ENCODE measurements at regions not wholly inside any gene's neighbourhood (a gene's known extent, or its start where the extent isn't known, plus 50 kb on each side); places are given as distances from the start of the nearest gene placed in this dataset.
"Not testable (repeated sequence)": the region's sequence is repeated elsewhere in the genome, so short reads cannot be mapped to it uniquely, and the experiment has no call there.

GRCh38 chr10:53439075-53439474 lies 666.5 kb upstream of the MBL2 start:
- DNase-seq (ENCODE audit: low spot score) = peak; percentile 63

- no peak for DNase-seq (ENCODE audit: low spot score)
Measured at GRCh38 chr10:53434413-53434812, 661.8 kb upstream of the MBL2 start.

DNA sequence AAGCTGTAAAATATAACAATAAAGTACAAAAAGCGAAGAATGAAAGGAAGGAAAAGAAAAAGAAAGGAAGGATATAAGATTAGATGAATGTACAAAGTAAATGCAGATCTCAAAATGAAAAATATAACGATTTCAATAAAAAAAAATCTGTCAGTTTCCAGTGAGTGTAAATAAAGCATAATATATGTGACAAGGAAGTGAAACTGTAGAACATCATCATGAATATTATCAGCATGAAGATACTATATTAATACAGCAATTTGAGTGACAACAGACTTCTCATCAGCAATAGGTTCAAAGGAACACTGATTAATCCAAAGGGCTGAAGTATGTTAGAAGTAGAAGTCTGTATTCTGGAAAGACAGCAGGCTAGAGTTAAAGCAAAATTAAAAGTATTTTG lies 659.5 kb upstream of the MBL2 start:
- DNase-seq (ENCODE audit: low spot score) = no peak

DNA sequence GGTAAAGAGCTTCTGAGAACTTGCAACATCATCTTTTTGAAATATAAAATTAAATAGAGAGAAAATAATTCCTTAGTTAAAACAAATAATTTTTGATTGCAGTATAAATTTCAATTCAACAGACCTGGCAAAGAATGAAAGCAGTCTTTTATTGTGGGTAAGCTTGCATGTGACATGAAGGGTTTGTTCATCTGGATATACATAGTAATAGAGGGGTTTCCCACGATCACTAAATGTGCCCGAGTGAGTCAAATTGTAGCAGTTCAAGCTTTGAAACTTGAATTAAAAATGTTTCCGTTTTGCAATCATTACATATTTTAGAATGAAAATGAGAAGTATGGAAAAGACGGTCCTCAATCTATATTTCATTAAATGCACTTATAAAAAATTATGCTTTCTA lies 658.4 kb upstream of the MBL2 start:
- no peak for DNase-seq (ENCODE audit: low spot score)

DNA sequence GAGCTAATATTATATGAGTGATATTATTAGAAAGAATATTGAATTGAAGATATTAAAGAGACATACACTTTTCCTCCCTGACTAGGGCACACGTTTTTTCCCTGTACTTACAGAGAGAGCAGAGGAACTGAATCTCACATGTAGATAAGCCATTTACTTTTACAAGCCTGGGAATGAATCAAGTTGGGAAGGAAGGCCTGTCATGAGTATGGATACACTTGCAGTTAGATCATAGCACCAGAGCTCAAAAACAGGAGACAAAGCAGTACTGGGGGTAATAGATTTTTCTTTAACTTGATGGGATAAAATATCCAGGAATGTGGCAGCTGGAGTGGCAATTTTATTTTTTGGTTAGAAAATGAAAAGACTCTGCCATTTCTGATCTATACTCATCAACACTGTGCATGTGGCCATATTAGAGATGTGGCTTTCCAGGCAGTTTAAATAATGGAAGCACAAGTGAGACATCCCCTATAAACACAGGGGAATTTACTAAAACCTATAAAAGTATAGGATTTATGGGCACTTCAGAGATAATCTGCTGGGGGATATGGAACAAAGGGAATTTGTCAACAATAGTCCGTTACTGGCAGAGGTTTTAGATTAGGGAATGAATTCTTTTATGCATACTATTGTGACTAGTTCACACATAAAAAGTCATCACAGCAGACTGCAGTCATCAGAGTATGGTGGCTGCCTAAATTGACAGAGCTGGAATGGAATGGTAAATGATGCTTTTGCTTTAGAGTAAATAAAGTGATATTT lies 657.7 kb upstream of the MBL2 start:
- no peak for DNase-seq (ENCODE audit: low spot score)

DNA sequence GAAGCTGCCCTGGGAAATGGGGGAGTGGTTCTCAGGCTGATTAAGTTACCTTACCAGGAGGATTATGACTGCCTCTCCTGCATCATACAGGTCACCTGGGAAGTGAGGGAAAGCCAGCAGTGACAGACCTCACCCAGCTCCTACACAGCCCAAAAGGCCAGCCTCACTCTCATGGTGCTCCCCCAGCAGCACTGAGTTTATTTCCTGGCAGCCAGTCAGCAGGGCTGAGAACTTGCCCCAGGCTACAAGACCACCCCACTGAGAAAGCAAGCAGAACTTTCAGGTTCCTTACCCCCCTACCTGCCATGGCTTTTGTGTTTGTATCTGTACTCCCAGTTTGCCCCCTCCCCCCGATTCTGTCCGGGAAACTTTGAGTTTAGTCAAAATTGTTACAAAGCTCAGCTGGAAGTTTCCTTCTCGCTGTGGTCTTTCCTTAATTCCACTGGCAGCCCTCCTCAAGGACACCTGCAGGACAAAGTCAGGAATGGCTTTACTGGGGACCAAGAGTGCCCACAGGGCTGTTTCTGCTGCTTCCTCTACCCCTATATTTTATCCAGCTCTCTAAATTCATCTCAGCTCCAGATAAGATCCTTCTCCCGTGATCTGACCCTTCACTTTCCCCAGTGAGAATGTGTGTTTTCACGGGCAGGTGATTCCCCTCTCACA lies 649.8 kb upstream of the MBL2 start:
- DNase-seq (ENCODE audit: low spot score) = no peak

DNA sequence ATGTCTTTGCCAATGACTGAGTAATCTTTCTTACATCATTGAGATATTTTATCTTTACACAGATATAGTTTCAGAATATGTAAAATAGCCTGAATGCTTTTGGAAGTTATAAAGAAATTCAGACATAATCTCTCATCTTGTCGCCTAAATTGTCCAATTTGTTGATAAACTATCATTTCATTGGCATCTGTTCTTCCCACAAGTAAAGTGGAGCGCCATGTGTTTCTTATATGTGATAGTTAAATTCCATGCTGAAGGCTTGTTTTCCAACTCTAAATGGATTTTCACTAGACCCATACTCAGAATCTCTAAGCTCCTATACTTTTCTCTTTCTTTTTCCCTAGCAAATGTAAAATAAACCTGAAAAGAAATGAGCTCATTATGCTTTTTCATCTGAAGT lies 640.1 kb upstream of the MBL2 start:
- no peak for DNase-seq (ENCODE audit: low spot score)

- no peak for DNase-seq (ENCODE audit: low spot score)
Measured at GRCh38 chr10:53406532-53406931, 633.9 kb upstream of the MBL2 start.

DNA sequence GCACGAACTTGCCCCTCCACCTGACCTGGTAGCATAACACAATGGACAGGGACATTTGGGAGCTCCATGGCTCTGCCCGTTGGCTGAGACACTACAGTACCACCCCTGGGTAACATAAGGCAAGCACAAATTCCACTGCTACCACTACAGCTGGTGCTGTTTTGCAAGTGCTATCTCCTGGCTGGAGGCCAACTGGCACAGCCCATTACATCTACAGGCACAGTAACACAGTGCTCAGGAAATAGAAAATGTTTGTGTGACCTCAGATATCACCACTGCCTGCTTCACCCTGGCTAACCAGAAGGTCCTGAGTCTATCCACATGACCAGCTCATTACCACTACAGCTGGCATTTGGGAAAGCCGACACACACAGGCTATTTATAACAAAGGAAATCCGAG lies 631.1 kb upstream of the MBL2 start:
- no peak for DNase-seq (ENCODE audit: low spot score)

DNA sequence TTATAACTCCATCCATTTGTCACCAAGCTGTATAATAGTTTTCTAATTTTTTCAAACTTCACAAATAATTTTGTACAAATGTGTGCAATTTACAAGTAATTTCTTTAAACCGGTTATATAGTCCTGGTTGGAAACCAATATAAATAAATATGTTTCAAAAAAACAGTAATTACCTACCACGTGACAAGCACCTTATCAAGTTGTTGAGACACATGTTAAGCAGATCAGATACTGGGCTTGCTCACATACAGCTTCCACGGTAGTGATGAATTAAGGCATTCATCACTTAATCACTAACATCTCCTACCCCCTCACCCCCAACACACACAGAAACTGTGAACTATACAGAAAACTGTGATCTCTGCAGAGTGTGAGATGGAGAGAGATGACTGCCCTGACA lies 630.0 kb upstream of the MBL2 start:
- DNase-seq (ENCODE audit: low spot score) = no peak

GRCh38 chr10:53401536-53401935 lies 629.0 kb upstream of the MBL2 start:
- DNase-seq (ENCODE audit: low spot score) = no peak

- peak; percentile 38 for DNase-seq (ENCODE audit: low spot score)
Measured at GRCh38 chr10:53396876-53397275, 624.3 kb upstream of the MBL2 start.

- DNase-seq (ENCODE audit: low spot score) = no peak
Measured at GRCh38 chr10:53395449-53395848, 622.9 kb upstream of the MBL2 start.

DNA sequence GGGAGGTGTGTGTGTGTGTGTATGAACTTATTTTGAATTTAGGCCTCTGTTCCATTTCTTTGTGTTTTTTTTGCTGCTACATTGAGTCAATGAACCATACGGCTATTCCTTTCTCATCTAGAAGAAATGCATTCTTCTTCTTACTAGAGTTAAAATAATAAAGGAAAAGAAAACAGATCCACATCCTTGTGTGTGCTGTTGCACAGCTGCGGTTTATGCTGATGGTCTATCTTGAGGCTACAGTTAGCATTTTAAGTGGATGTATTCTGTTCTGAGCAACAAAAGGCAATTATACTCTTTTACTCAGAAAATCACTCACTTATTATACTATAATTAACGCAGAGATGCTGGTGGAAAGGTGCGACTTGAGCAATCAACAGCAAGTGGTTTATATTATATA lies 615.0 kb upstream of the MBL2 start:
- DNase-seq (ENCODE audit: low spot score) = no peak

DNA sequence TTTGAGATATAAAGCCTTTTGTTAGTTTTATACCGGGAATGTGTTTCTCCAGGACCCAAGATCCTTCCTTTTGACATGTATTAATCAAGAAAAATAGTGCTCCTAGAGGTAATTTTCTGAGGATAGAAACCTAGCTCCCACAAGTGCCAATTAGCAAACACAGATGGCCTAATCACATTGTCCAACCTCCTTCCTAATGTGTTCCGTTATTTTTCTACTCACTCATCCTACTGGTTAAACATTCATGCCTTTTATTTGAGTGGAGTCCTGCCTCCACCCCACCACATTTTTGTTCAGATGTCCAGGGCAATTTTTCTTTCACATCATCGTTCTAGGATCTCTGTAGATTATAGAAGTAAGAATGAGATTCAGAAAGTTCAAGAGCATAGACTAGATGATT lies 610.0 kb upstream of the MBL2 start:
- DNase-seq (ENCODE audit: low spot score) = peak; percentile 11

DNA sequence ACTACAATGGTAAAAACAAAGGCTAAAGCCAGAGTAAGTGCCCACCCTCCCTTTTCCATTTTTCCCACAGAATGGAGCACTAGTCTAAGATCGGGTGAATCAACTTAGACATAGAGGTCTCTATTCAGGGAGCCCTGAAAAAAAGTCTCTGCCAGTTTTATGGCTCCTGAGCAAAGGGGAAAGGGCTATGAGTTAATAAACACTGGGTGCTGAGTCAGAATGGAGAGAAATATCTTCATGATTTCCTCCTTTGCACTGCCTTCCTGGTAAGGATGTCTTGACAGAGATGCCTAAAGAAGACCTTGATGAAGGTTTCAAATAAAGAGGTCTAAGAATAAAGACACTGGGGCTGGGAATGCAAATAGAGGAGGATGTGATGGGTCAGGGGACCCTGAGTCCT lies 607.4 kb upstream of the MBL2 start:
- no peak for DNase-seq (ENCODE audit: low spot score)

DNA sequence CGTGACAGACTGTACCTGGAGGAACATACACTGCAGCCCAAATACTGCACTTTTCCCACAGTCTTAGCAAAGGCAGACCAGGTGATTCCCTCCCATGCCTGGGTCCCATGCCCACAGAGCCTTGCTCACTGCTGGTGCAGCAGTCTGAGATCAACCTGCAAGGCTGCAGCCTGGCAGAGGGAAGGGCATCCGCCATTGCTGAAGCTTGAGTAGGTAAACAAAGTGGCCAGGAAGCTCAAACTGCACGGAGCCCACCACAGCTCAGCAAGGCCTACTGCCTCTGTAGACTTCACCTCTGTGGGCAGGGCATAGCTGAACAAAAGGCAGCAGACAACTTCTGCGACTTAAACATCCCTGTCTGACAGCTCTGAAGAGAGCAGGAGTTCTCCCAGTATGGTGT lies 597.8 kb upstream of the MBL2 start:
- no peak for DNase-seq (ENCODE audit: low spot score)

DNA sequence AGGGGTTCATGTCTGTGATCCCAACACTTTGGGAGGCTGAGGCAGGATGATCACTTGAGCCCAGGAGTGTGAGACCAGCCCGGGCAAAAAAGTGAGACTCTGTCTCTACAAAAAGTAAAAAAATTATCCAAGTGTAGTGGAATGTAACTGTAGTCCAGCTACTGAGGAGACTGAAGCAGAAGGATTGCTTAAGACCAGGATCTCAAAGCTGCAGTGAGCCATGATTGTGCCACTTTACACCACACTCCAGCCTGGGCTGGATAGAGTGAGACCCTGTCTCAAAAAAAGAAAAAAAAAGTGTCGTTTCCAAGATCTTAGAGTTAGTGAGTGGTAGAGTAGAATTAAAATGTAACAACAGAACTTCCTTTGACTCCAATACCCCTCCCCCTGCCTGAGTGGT lies 589.4 kb upstream of the MBL2 start:
- DNase-seq (ENCODE audit: low spot score) = no peak

- DNase-seq (ENCODE audit: low spot score) = no peak
Measured at GRCh38 chr10:53361281-53361680, 588.7 kb upstream of the MBL2 start.

DNA sequence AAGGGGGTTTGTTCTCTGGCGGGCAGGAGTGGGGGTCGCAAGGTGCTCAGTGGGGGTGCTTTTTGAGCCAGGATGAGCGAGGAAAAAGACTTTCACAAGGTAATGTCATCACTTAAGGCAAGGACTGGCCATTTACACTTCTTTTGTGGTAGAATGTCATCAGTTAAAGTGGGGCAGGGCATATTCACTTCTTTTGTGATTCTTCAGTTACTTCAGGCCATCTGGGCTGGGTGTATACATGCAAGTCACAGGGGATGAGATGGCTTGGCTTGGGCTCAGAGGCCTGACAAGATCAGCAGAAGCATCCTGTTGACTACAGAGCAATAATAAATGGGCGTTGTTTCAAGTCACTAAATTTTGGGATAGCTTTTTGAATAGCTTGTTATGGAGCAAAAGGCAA lies 586.4 kb upstream of the MBL2 start:
- not testable (repeated sequence) for DNase-seq (ENCODE audit: low spot score)

DNA sequence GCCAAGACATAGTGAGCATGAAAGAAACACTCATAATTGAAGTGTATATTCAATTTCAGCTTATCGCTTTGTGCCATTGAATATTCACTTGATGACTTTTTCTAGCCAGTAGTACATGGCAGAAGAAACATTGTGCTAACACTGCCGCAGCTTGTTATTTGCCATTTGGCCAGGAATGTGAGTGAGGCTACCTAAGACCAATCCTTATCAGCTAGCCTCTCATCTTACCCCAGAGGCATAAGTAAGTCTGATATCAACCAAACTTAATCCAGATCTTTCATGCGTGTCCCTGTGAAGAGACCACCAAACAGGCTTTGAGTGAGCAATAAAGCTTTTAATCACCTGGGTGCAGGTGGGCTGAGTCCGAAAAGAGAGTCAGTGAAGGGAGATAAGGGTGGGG lies 586.0 kb upstream of the MBL2 start:
- no peak for DNase-seq (ENCODE audit: low spot score)

DNA sequence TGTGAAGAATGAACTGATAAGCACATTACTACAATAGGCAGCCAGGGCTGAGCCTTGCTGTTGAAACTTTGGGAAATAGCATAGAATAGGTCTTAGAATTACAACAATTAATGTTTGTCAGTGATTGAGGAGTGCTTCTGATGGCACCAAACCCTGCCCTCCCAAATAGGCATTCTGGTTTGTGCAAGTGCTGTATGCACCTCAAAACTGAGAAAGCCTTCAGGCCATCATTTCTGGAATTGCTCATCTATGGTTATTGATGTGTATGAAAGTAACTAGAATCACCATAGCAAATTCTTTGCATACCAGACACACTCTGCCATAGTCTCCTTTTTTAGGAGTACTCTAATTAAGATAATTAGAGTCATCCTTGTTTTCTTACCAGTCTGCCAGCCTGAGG lies 585.0 kb upstream of the MBL2 start:
- no peak for DNase-seq (ENCODE audit: low spot score)

GRCh38 chr10:53356616-53357349 lies 584.2 kb upstream of the MBL2 start:
- no peak for DNase-seq (ENCODE audit: low spot score)

Measured in SK-N-DZ (cell line).